Duodenal mucosa (tissue), 2 donors: ENCODE measurements at regions not wholly inside any gene's neighbourhood (a gene's known extent, or its start where the extent isn't known, plus 50 kb on each side); places are given as distances from the start of the nearest gene placed in this dataset.
"Not testable (repeated sequence)": the region's sequence is repeated elsewhere in the genome, so short reads cannot be mapped to it uniquely, and the experiment has no call there.

Experiments
- H3K27ac ChIP-seq: one replicate; pipeline ENCODE4 v1.7.0; 2013; ENCODE audit warnings: low read depth, low read length
- H3K27me3 ChIP-seq, 2 donors: one replicate each; pipeline ENCODE4 v1.7.0; 2013; ENCODE audit warnings: low read length in 2 of 2, control low read depth in 1 of 2; ENCODE audit not compliant: insufficient read depth in 2 of 2, control insufficient read depth in 1 of 2
- H3K36me3 ChIP-seq, 2 donors: one replicate each; pipeline ENCODE4 v1.7.0; 2013; ENCODE audit warnings: low read length in 2 of 2, control low read depth in 1 of 2; ENCODE audit not compliant: insufficient read depth in 2 of 2, control insufficient read depth in 1 of 2
- H3K4me1 ChIP-seq, 2 donors: one replicate each; pipeline ENCODE4 v1.7.0; 2013; ENCODE audit warnings: low read length in 2 of 2, control low read depth in 1 of 2; ENCODE audit not compliant: insufficient read depth in 2 of 2, control insufficient read depth in 1 of 2
- H3K4me3 ChIP-seq, 2 donors: one replicate each; pipeline ENCODE4 v1.7.0; 2013; ENCODE audit warnings: low read length in 2 of 2, low read depth in 1 of 2
- H3K9ac ChIP-seq, 2 donors: one replicate each; pipeline ENCODE4 v1.7.0; 2013; ENCODE audit warnings: low read length in 2 of 2, low read depth in 1 of 2
- H3K9me3 ChIP-seq, 2 donors: one replicate each; pipeline ENCODE4 v1.7.0; 2013; ENCODE audit warnings: low read length in 2 of 2, control low read depth in 1 of 2; ENCODE audit not compliant: control insufficient read depth in 1 of 2

GRCh38 chr6:113361014-113361645 lies 496.0 kb upstream of the MARCKS start:
- peaks cover 0 to 4% of the 10 kb centered on the region in 2 donors for H3K4me1 ChIP-seq
- H3K36me3 ChIP-seq, result no peaks in the 10 kb centered on the region
- H3K9ac ChIP-seq, result no peak overlapping the region
- no peaks in the 10 kb centered on the region for H3K9me3 ChIP-seq
- no peak overlapping the region for H3K27ac ChIP-seq
- no peaks in the 10 kb centered on the region for H3K27me3 ChIP-seq
- no peak overlapping the region for H3K4me3 ChIP-seq

DNA sequence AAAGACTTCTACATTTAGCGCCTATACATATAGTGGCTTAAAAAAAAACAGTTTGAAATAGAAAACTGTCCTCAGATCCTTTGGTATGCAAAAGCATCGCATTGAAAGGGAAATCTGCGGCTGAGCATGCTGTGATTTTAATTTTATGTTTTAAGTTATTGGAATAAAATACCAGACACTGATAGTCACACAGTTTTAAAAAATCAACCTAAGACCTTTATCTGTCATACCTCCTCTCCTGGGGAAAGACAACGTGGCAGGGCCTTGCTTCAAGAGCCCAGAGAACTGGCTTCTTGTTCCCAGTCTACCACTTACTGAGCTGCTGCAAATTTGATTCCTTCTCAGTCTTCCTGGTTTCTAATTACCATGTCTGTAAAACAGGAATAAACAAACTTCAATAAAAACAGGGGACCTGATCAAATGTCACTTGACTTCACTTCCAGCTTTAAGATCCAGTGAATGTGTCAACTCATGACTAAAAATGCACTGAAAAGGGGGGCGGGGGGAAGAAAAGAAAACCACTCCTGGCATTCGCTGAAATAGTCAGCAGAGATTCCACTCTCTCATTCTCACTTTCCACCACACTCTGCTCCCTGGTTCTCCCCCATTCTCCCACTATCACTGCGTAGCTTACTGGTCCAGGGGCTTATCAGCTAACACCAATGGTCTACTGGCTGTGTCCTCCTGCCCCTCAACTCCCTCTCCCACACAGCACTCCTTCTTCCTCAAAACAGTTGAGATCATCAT lies 494.7 kb upstream of the MARCKS start:
- Histone ChIP-seq H3K27ac (no peak overlapping the region), H3K27me3 (no peaks in the 10 kb centered on the region), H3K9ac (no peak overlapping the region), H3K4me3 (no peak overlapping the region), H3K36me3 (no peaks in the 10 kb centered on the region), H3K9me3 (no peaks in the 10 kb centered on the region), H3K4me1 (peaks cover 0 to 4% of the 10 kb centered on the region in 2 donors)

GRCh38 chr6:113363048-113363798 lies 493.9 kb upstream of the MARCKS start:
- no peaks in the 10 kb centered on the region for H3K27me3 ChIP-seq
- H3K9me3 ChIP-seq, result no peaks in the 10 kb centered on the region
- peaks cover 0 to 4% of the 10 kb centered on the region in 2 donors for H3K4me1 ChIP-seq
- H3K36me3 ChIP-seq, result no peaks in the 10 kb centered on the region
- no peak overlapping the region for H3K27ac ChIP-seq
- no peak overlapping the region for H3K9ac ChIP-seq
- no peak overlapping the region for H3K4me3 ChIP-seq

- Histone ChIP-seq H3K27me3 (no peaks in the 10 kb centered on the region), H3K4me1 (peaks cover 0 to 4% of the 10 kb centered on the region in 2 donors), H3K36me3 (no peaks in the 10 kb centered on the region), H3K9me3 (no peaks in the 10 kb centered on the region), H3K27ac (no peak overlapping the region), H3K4me3 (no peak overlapping the region), H3K9ac (no peak overlapping the region)
Observed at GRCh38 chr6:113363866-113364265, 493.3 kb upstream of the MARCKS start.

GRCh38 chr6:113364766-113365165 lies 492.4 kb upstream of the MARCKS start:
- H3K9ac ChIP-seq, result no peak overlapping the region
- H3K27me3 ChIP-seq, result no peaks in the 10 kb centered on the region
- no peak overlapping the region for H3K27ac ChIP-seq
- H3K4me3 ChIP-seq, result no peak overlapping the region
- no peaks in the 10 kb centered on the region for H3K9me3 ChIP-seq
- H3K36me3 ChIP-seq, result no peaks in the 10 kb centered on the region
- H3K4me1 ChIP-seq, result peaks cover 0 to 4% of the 10 kb centered on the region in 2 donors

GRCh38 chr6:113365191-113365590 lies 492.0 kb upstream of the MARCKS start:
- no peak overlapping the region for H3K4me3 ChIP-seq
- H3K27me3 ChIP-seq, result no peaks in the 10 kb centered on the region
- H3K36me3 ChIP-seq, result no peaks in the 10 kb centered on the region
- H3K4me1 ChIP-seq, result peaks cover 0 to 4% of the 10 kb centered on the region in 2 donors
- no peaks in the 10 kb centered on the region for H3K9me3 ChIP-seq
- H3K27ac ChIP-seq, result no peak overlapping the region
- H3K9ac ChIP-seq, result no peak overlapping the region

DNA sequence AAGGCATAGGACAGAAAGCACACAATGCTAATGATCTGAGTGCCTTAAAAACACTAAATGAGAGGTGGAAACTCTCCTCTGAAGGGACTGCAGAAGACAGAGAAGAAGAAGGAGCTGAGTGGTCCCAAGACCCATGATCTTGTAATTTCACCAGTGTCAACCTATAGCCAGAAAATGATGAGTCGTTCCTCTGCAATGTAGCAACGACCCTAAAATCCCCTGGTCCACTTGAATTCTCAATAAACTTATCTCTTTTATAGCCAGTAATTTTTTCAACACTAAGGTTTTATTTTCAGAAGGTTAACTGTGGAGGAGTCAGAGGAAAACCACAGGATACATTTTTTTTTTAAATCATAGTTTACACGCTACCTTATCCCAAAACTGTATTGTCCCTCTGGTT lies 490.6 kb upstream of the MARCKS start:
- Histone ChIP-seq H3K27me3 (no peaks in the 10 kb centered on the region), H3K9ac (no peak overlapping the region), H3K27ac (no peak overlapping the region), H3K9me3 (no peaks in the 10 kb centered on the region), H3K4me1 (peaks cover 0 to 4% of the 10 kb centered on the region in 2 donors), H3K36me3 (no peaks in the 10 kb centered on the region), H3K4me3 (no peak overlapping the region)

DNA sequence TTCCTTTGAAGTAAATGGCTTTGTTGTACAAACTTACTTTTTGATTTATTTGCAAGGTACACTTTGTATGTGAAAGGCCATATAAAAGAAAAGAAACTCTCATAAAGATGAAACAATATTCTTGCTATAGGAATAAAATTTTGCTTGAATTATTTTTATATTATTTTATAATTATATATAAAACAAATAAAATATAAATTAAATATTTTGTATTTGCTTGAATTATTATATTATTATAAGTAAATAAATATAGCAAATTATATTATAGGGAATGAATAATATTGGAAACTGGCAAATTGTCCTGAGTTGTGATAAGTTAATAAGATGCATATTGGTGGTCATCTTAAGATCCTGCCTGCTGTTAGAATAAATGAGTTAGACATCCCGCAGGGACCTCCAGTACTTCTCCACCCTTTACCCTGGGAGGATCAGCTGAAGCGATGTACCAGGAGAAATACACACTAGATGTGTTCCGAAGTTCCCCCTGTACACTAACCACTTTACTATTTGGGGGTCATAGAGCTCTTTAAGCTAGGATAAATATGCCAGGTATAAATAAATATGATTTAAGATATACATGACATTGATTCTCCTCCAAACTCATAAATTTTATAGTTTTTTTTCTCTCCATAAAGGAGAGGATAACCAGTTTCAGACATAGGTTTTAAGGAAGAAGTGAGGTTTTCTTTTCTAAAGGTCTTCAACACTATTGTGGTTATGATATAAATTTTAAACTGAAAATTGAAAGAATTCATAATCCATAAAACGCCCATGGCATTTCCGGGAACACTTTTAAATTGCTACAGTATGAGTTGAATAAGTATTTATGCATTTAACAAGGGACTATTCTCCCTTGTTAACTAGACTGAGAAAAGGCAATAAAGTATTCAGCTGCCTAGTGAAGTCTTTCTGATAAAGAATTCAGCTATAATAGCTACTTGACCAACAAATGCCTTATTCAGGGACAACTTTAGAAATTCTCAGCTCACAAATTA lies 486.3 kb upstream of the MARCKS start:
- Histone ChIP-seq H3K9ac (no peak overlapping the region), H3K9me3 (no peaks in the 10 kb centered on the region), H3K27ac (no peak overlapping the region), H3K27me3 (no peaks in the 10 kb centered on the region), H3K36me3 (no peaks in the 10 kb centered on the region), H3K4me3 (no peak overlapping the region), H3K4me1 (no peaks in the 10 kb centered on the region)

DNA sequence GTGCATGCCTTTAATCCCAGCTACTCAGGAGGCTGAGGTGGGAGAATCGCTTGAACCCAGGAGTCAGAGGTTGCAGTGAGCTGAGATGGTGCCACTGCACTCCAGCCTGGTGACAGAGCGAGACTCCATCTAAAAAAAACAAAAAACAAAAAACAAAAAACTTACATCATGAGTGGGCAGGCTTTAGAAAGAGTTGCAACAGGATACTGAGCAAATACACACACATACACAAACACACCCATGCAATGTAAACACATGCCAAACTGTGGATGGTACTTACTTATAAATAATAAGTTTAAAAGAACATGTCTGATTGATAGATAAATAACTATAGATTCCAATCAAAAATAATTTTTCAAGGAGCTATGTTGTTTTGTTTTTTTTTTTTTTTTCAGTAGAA lies 481.7 kb upstream of the MARCKS start:
- not testable (repeated sequence) for H3K9me3 ChIP-seq, H3K27me3 ChIP-seq

More for the DNA sequence above, 481.7 kb upstream of the MARCKS start:
- not testable (repeated sequence) for H3K36me3 ChIP-seq, H3K4me3 ChIP-seq, H3K4me1 ChIP-seq, H3K27ac ChIP-seq, H3K9ac ChIP-seq
